ENCODE measurements at regions not wholly inside any gene's neighbourhood (a gene's known extent, or its start where the extent isn't known, plus 50 kb on each side); places are given as distances from the start of the nearest gene placed in this dataset.

DNA sequence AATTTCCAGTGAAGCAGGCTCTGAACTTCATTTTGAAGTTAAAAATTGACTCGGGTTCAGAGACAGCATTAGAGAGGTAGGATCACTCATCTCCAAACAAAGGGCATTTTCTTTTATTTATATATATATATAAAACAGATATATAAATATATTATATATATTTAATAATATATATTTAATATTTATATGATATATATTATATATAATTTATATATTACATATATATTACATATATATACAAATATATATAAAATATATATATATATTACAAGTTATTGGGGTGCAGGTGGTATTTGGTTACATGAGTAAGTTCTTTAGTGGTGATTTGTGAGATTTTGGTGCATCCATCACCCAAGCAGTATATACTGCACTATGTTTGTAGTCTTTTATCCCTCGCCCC is 320.8 kb downstream of the MAP2K6 start:
- Histone ChIP-seq H3K4me3 (no peak overlapping the region), H3K27me3 (no peaks in the 10 kb centered on the region), H3K36me3 (no peaks in the 10 kb centered on the region), H3K9me3 (no peaks in the 10 kb centered on the region), H3K27ac (no peak overlapping the region), H3K4me1 (no peaks in the 10 kb centered on the region)
- no peak for DNase-seq
- ATAC-seq = no peak
- TF ChIP-seq, protein P1, sequence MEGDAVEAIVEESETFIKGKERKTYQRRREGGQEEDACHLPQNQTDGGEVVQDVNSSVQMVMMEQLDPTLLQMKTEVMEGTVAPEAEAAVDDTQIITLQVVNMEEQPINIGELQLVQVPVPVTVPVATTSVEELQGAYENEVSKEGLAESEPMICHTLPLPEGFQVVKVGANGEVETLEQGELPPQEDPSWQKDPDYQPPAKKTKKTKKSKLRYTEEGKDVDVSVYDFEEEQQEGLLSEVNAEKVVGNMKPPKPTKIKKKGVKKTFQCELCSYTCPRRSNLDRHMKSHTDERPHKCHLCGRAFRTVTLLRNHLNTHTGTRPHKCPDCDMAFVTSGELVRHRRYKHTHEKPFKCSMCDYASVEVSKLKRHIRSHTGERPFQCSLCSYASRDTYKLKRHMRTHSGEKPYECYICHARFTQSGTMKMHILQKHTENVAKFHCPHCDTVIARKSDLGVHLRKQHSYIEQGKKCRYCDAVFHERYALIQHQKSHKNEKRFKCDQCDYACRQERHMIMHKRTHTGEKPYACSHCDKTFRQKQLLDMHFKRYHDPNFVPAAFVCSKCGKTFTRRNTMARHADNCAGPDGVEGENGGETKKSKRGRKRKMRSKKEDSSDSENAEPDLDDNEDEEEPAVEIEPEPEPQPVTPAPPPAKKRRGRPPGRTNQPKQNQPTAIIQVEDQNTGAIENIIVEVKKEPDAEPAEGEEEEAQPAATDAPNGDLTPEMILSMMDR (IDR thresholded peaks at IDR 0.05) = no peak
- intact Hi-C loops (cut with DNase I) = no loop called here

DNA sequence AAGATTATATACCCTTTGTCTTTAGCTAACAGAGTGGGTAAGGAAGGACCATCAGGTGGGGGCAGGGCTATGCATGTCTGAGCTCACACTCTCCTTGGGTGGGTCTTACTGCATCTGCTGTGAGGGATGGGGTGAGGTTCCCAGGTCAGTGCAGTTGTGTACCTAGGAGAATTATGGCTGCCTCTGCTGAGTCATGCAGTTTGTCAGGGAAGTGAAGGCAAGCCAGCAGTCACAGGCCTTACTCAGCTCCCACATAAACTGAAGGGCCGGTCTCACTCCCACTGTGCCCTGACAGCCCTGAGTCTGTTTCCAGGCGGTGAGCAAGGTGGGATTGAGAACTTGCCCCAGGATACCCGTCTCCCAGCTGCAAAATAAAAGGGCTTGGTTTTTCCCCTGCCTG is 328.6 kb downstream of the MAP2K6 start:
- ATAC-seq = no peak
- Histone ChIP-seq H3K4me1 (no peaks in the 10 kb centered on the region), H3K36me3 (no peaks in the 10 kb centered on the region), H3K27ac (no peak overlapping the region), H3K27me3 (no peaks in the 10 kb centered on the region), H3K4me3 (no peak overlapping the region), H3K9me3 (no peaks in the 10 kb centered on the region)
- TF ChIP-seq, protein P1 (IDR thresholded peaks at IDR 0.05) = no peak
- intact Hi-C loops (cut with DNase I) = no loop called here
- no peak for DNase-seq

DNA sequence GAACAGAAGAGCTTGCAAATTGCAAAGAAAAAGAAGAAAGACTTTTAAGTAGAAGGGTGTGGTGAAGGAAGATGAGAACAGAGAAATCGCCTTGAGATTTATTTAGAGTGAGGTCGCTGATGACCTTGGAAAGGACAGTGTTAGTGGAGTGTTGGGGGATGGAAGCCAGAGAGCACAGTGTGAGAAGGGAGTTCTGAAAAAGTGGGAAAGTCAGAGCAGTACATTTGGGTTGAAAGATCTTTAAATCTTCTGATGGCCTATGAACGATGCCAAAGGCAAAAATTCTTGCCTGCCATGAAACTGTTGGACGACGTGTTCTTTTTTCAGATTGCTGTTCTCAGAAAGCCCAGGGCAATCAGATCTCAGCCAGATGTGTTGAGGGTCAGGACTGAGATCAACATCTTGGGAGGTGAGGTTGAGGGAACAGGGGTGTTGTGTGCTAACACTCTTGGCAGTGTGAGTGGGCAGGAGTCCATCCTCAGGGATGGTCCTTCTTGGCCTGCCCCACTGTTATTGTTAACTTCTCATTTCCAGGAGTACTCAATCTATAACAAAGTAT is 330.1 kb downstream of the MAP2K6 start:
- ATAC-seq (peak; percentile 26), DNase-seq (no peak)
- TF ChIP-seq, protein P1 (IDR thresholded peaks at IDR 0.05) = no peak
- intact Hi-C loops (cut with DNase I) = no loop called here
- H3K4me3 ChIP-seq = no peak overlapping the region
- H3K27me3 ChIP-seq = no peaks in the 10 kb centered on the region
- no peak overlapping the region for H3K27ac ChIP-seq
- H3K36me3 ChIP-seq = no peaks in the 10 kb centered on the region
- H3K4me1 ChIP-seq = no peaks in the 10 kb centered on the region
- no peaks in the 10 kb centered on the region for H3K9me3 ChIP-seq

DNA sequence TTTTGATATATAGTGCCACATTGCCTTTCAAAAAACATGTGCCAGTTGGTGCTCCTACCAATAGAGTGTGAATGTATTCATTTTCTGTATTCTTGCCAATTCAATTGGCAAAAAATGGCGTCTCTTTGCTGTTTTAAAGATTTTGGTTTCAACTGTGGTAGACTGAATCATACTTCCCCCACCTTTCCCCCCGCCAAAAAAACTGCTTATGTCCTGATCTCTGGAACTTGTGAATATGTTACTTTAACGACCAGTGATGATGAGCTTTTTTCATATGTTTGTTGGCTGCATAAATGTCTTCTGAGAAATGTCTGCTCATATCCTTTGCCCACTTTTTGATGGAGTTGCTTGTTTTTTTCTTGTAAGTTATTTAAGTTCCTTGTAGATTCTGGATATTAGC is 325.1 kb upstream of the KCNJ16 start:
- Histone ChIP-seq H3K4me3 (no peak overlapping the region), H3K9me3 (no peaks in the 10 kb centered on the region), H3K4me1 (no peaks in the 10 kb centered on the region), H3K27me3 (no peaks in the 10 kb centered on the region), H3K27ac (no peak overlapping the region), H3K36me3 (no peaks in the 10 kb centered on the region)
- DNase-seq = no peak
- intact Hi-C loops (cut with DNase I) = no loop called here
- TF ChIP-seq, protein P1 (IDR thresholded peaks at IDR 0.05) = no peak
- ATAC-seq = no peak

DNA sequence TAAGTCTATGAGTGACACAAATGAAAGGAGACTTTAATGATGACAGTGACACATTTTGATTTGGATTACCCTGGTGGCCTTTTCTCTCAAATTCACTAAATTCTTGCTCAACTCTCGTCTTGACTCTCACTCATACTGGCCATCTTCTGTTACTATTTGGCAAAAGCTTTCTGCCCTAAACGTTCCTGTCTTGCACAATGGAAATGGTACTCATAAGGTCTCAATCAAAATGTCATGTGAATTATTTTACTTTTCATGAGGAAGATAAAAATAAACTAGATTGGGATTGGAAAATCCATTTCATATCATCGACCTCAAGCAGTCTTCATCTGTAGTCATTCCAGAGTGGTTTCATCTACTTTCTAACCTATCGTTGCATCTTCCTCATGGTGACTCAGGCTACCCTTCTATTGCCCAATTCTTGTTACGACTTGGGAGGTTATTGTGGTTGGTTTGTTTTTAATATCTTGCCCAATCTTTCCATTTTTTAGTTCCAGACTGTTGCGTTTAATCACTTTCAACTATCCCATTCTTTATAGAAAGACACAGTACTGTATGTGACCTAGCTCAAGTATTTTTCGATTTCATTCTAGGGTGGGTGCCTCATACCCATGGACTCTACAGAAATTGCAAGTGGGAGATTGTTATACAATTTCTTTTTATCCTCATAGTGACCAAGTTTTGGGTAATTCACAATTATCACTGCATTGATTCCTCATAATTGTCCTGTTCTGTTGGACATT is 317.2 kb upstream of the KCNJ16 start:
- H3K4me3 ChIP-seq = no peak overlapping the region
- no peak for ATAC-seq
- H3K4me1 ChIP-seq = no peaks in the 10 kb centered on the region
- H3K36me3 ChIP-seq = no peaks in the 10 kb centered on the region
- no peaks in the 10 kb centered on the region for H3K27me3 ChIP-seq
- intact Hi-C loops (cut with DNase I) = no loop called here
- no peak overlapping the region for H3K27ac ChIP-seq
- no peaks in the 10 kb centered on the region for H3K9me3 ChIP-seq
- TF ChIP-seq, protein P1 (IDR thresholded peaks at IDR 0.05) = no peak
- DNase-seq = no peak

Data from upper lobe of right lung (tissue), 1 donor.